Esophagus squamous epithelium (tissue), 5 donors: ENCODE measurements at regions not wholly inside any gene's neighbourhood (a gene's known extent, or its start where the extent isn't known, plus 50 kb on each side); places are given as distances from the start of the nearest gene placed in this dataset.

Experiments used
- DNase-seq: peaks from one replicate; lab custom pipeline; 2025; lab: John Stamatoyannopoulos, UW
- H3K27ac ChIP-seq, 4 donors: fragments of 200-600 bp; sonication (generic); one replicate each; pipeline ENCODE4 v1.5.1; 2016 to 2019; ENCODE audit warnings: mild to moderate bottlenecking in 1 of 4
- H3K27me3 ChIP-seq, 4 donors: fragments of 200-600 bp; sonication (generic); 1 replicate in 3 of 4; 2 replicates in 1 of 4; pipeline versions ENCODE4 v1.5.1 to v1.6.0; 2017 to 2021; ENCODE audit warnings: antibody characterized with exemption in 1 of 4
- H3K36me3 ChIP-seq, 3 donors: fragments of 200-600 bp; sonication (generic); one replicate each; pipeline ENCODE4 v1.5.1; 2016 to 2019
- H3K4me1 ChIP-seq, 3 donors: fragments of 200-600 bp; sonication (generic); one replicate each; pipeline ENCODE4 v1.5.1; 2017 to 2019
- H3K4me3 ChIP-seq, 4 donors: fragments of 200-600 bp; sonication (generic); 1 replicate in 3 of 4; 2 replicates in 1 of 4; pipeline ENCODE4 v1.5.1; 2016 to 2019; ENCODE audit warnings: mild to moderate bottlenecking in 2 of 4, moderate library complexity in 1 of 4
- H3K9me3 ChIP-seq, 3 donors: fragments of 200-600 bp; sonication (generic); one replicate each; pipeline ENCODE4 v1.5.1; 2016 to 2019
- CTCF ChIP-seq, 6 experiments: fragments of 450-650 bp in 4 of 6; fragments of 200-600 bp in 2 of 6; sonication (generic) in 2 of 6; IDR thresholded peaks; one replicate each; pipeline ENCODE4 v1.5.1; 2016 to 2019; ENCODE audit warnings: antibody characterized with exemption in 6 of 6, mild to moderate bottlenecking in 4 of 6, moderate library complexity in 4 of 6
- POLR2A ChIP-seq, 4 donors: fragments of 450-650 bp; IDR thresholded peaks; one replicate each; pipeline ENCODE4 v1.6.1; 2017; ENCODE audit warnings: antibody characterized with exemption in 4 of 4, mild to moderate bottlenecking in 4 of 4, moderate library complexity in 3 of 4
- WGBS, 2 donors: methylation state at CpG; one replicate each; pipeline ENCODE4 v1.1.5; 2018; 5-methylcytosine and 5-hydroxymethylcytosine counted together
- intact Hi-C: fragments of 100-400 bp; cut with DNase I; formaldehyde crosslinking; loops from one replicate; pipeline ENCODE4 v1.15.0; 2022
- donor health status: DM: yes; HTN: yes; CAD: no.

GRCh38 chr14:34233619-34234018 lies 228.4 kb downstream of the SPTSSA start:
- Histone ChIP-seq H3K27ac (no peak overlapping the region), H3K36me3 (no peaks in the 10 kb centered on the region), H3K9me3 (no peaks in the 10 kb centered on the region), H3K4me3 (no peak overlapping the region), H3K4me1 (peaks cover 0 to 10% (median 0%) of the 10 kb centered on the region in 3 donors), H3K27me3 (no peaks in the 10 kb centered on the region)
- TF ChIP-seq POLR2A (IDR thresholded peaks at IDR 0.05) (no peak), CTCF (IDR thresholded peaks at IDR 0.05) (no peak)
- intact Hi-C loops, result no loop called here
- no peak for DNase-seq
- 100% methylated on average over 1 of the region's 1 CpG for WGBS, 2 donors

GRCh38 chr14:34232790-34233189 lies 229.2 kb downstream of the SPTSSA start:
- H3K36me3 ChIP-seq, result no peaks in the 10 kb centered on the region
- H3K4me3 ChIP-seq, result no peak overlapping the region
- no peak overlapping the region for H3K27ac ChIP-seq
- WGBS, 2 donors, result 40 to 44% methylated on average over 2 of the region's 2 CpGs
- no peak for TF ChIP-seq CTCF (IDR thresholded peaks at IDR 0.05)
- no peak for TF ChIP-seq POLR2A (IDR thresholded peaks at IDR 0.05)
- peaks cover 0 to 13% (median 0%) of the 10 kb centered on the region in 3 donors for H3K4me1 ChIP-seq
- intact Hi-C loops, result no loop called here
- no peak for DNase-seq
- H3K27me3 ChIP-seq, result no peaks in the 10 kb centered on the region
- H3K9me3 ChIP-seq, result no peaks in the 10 kb centered on the region

GRCh38 chr14:34231626-34232025 lies 230.4 kb downstream of the SPTSSA start:
- intact Hi-C loops, result no loop called here
- H3K27ac ChIP-seq, result no peak overlapping the region
- TF ChIP-seq POLR2A (IDR thresholded peaks at IDR 0.05) (no peak), CTCF (IDR thresholded peaks at IDR 0.05) (no peak)
- WGBS, 2 donors, result 42 to 51% methylated on average over 5 of the region's 5 CpGs
- peaks cover 0 to 16% (median 0%) of the 10 kb centered on the region in 3 donors for H3K4me1 ChIP-seq
- H3K36me3 ChIP-seq, result no peaks in the 10 kb centered on the region
- H3K4me3 ChIP-seq, result no peak overlapping the region
- no peaks in the 10 kb centered on the region for H3K27me3 ChIP-seq
- H3K9me3 ChIP-seq, result no peaks in the 10 kb centered on the region
- DNase-seq, result no peak

GRCh38 chr14:34229140-34229539 lies 232.9 kb downstream of the SPTSSA start:
- H3K27me3 ChIP-seq, result no peaks in the 10 kb centered on the region
- H3K36me3 ChIP-seq, result no peaks in the 10 kb centered on the region
- H3K27ac ChIP-seq, result no peak overlapping the region
- no peak for TF ChIP-seq POLR2A (IDR thresholded peaks at IDR 0.05)
- TF ChIP-seq CTCF (IDR thresholded peaks at IDR 0.05), result no peak
- intact Hi-C loops, result loop anchor here (10.0 kb wide), 1 partner anchor 394 kb away; no protein-coding TSS in a partner anchor
- H3K9me3 ChIP-seq, result no peaks in the 10 kb centered on the region
- WGBS, 2 donors, result 88 to 100% methylated on average over 2 to 4 of the region's 7 CpGs
- DNase-seq, result no peak
- peaks cover 0 to 16% (median 0%) of the 10 kb centered on the region in 3 donors for H3K4me1 ChIP-seq
- no peak overlapping the region for H3K4me3 ChIP-seq

GRCh38 chr14:34228650-34228976 lies 233.4 kb downstream of the SPTSSA start:
- DNase-seq, result no peak
- Histone ChIP-seq H3K4me1 (peaks cover 0 to 16% (median 0%) of the 10 kb centered on the region in 3 donors), H3K36me3 (no peaks in the 10 kb centered on the region), H3K27me3 (no peaks in the 10 kb centered on the region), H3K27ac (no peak overlapping the region), H3K4me3 (no peak overlapping the region), H3K9me3 (no peaks in the 10 kb centered on the region)
- TF ChIP-seq POLR2A (IDR thresholded peaks at IDR 0.05), result no peak
- TF ChIP-seq CTCF (IDR thresholded peaks at IDR 0.05), result no peak
- WGBS, 2 donors, result 88 to 89% methylated on average over 3 to 4 of the region's 5 CpGs
- intact Hi-C loops, result loop anchor here (10.0 kb wide), 1 partner anchor 394 kb away; no protein-coding TSS in a partner anchor
